Muscle of leg (tissue), 3 donors: ENCODE measurements at regions not wholly inside any gene's neighbourhood (a gene's known extent, or its start where the extent isn't known, plus 50 kb on each side); places are given as distances from the start of the nearest gene placed in this dataset.
"Not testable (repeated sequence)": the region's sequence is repeated elsewhere in the genome, so short reads cannot be mapped to it uniquely, and the experiment has no call there.

Experiments used
- DNase-seq: peaks from one replicate; pipeline ENCODE4 v3.0.0; 2013
- H3K27ac ChIP-seq: one replicate; pipeline ENCODE4 v1.5.1; 2013; ENCODE audit warnings: mild to moderate bottlenecking, low read length, control low read depth
- H3K27me3 ChIP-seq: one replicate; pipeline ENCODE4 v1.6.1; 2013; ENCODE audit warnings: low read length; ENCODE audit not compliant: control insufficient read depth, insufficient read depth
- H3K36me3 ChIP-seq: one replicate; pipeline ENCODE4 v1.6.1; 2013; ENCODE audit warnings: low read length; ENCODE audit not compliant: control insufficient read depth, insufficient read depth
- H3K4me1 ChIP-seq: one replicate; pipeline ENCODE4 v1.6.1; 2013; ENCODE audit warnings: low read length; ENCODE audit not compliant: control insufficient read depth, insufficient read depth
- H3K4me3 ChIP-seq: one replicate; pipeline ENCODE4 v1.5.1; 2013; ENCODE audit warnings: low read length, control low read depth
- H3K9me3 ChIP-seq: replicated peaks from 2 replicates; pipeline ENCODE4 v1.6.1; 2013; ENCODE audit warnings: low read depth, low read length; ENCODE audit not compliant: control insufficient read depth
- WGBS: methylation state at CpG from one replicate; pipeline ENCODE4 v1.1.5; 2013; ENCODE audit warnings: missing lambda C conversion rate; ENCODE audit not compliant: insufficient coverage; 5-methylcytosine and 5-hydroxymethylcytosine counted together

DNA sequence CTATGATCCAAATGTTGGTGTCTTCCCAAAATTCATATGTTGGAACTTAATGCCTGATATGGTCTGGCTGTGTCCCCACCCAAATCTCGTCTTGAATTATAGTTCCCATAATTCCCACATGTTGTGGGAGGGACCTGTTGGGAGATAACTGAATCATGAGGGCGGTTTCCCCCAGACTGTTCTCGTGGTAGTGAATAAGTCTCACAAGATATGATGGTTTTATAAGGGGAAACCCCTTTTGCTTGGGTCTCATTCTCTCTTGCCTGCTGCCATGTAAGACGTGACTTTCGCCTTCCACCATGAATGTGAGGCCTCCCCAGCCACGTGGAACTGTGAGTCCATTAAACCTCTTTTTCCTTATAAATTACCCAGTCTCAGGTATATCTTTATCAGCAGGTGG, 94.3 kb downstream of the ETS2 start:
- H3K27ac ChIP-seq, result not testable (repeated sequence)
- WGBS, result no CpG with 5 or more reads among the region's 6 CpGs
- peaks cover 11% of the 10 kb centered on the region for H3K4me1 ChIP-seq

GRCh38 chr21:38899277-38899947, 93.7 kb downstream of the ETS2 start:
- Histone ChIP-seq H3K4me1 (peaks cover 11% of the 10 kb centered on the region), H3K36me3 (no peaks in the 10 kb centered on the region), H3K27me3 (no peaks in the 10 kb centered on the region), H3K27ac (no peak overlapping the region), H3K9me3 (peaks cover 4% of the 10 kb centered on the region), H3K4me3 (no peak overlapping the region)
- WGBS, result no CpG with 5 or more reads among the region's 3 CpGs
- no peak for DNase-seq

More for the DNA sequence above, 94.3 kb downstream of the ETS2 start:
- not testable (repeated sequence) for H3K27me3 ChIP-seq, H3K9me3 ChIP-seq, DNase-seq, H3K36me3 ChIP-seq, H3K4me3 ChIP-seq

- H3K4me1 ChIP-seq, result peaks cover 7% of the 10 kb centered on the region
- peaks cover 4% of the 10 kb centered on the region for H3K9me3 ChIP-seq
- H3K27me3 ChIP-seq, result no peaks in the 10 kb centered on the region
- no peak overlapping the region for H3K4me3 ChIP-seq
- H3K27ac ChIP-seq, result no peak overlapping the region
- DNase-seq, result no peak
- WGBS, result no CpG with 5 or more reads among the region's 5 CpGs
- no peaks in the 10 kb centered on the region for H3K36me3 ChIP-seq
Measured at GRCh38 chr21:38898422-38899096, 92.8 kb downstream of the ETS2 start.

GRCh38 chr21:38897532-38898421, 92.0 kb downstream of the ETS2 start:
- H3K4me1 ChIP-seq, result peaks cover 2% of the 10 kb centered on the region
- H3K9me3 ChIP-seq, result peaks cover 2% of the 10 kb centered on the region
- WGBS, result no CpG with 5 or more reads among the region's 6 CpGs
- H3K27me3 ChIP-seq, result no peaks in the 10 kb centered on the region
- no peak overlapping the region for H3K27ac ChIP-seq
- DNase-seq, result peak; percentile 52
- no peak overlapping the region for H3K4me3 ChIP-seq
- H3K36me3 ChIP-seq, result no peaks in the 10 kb centered on the region

DNA sequence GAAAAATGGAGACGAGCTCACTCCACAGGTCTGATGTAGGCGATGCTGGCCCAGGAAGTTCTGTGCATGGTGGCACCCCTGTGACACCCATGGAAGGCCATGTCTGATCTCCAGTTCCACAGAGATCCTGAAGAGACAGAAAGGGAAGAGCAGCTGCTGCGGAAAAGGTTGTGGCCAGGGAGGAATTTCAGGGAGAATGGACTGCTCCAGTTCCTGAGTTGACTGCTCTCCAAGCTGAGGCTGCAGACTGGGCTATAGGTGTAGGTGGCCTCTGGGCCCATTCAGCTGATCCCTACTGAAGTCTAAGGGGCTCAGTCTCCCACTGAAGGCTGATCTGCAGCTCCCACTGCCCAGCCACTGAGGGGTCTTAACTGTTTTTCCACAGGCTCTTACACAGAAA, 89.2 kb downstream of the ETS2 start:
- no peak for DNase-seq
- no peaks in the 10 kb centered on the region for H3K27me3 ChIP-seq
- H3K36me3 ChIP-seq, result no peaks in the 10 kb centered on the region
- peaks cover 2% of the 10 kb centered on the region for H3K4me1 ChIP-seq
- 91% methylated on average over 3 of the region's 3 CpGs for WGBS
- no peaks in the 10 kb centered on the region for H3K9me3 ChIP-seq
- H3K4me3 ChIP-seq, result no peak overlapping the region
- no peak overlapping the region for H3K27ac ChIP-seq

GRCh38 chr21:38888991-38889561, 83.3 kb downstream of the ETS2 start:
- Histone ChIP-seq H3K27ac (peak overlapping the region; percentile 75), H3K4me3 (no peak overlapping the region), H3K27me3 (no peaks in the 10 kb centered on the region), H3K4me1 (no peaks in the 10 kb centered on the region), H3K36me3 (no peaks in the 10 kb centered on the region), H3K9me3 (peaks cover 9% of the 10 kb centered on the region)
- no CpG with 5 or more reads among the region's 2 CpGs for WGBS
- peak; percentile 95 for DNase-seq

DNA sequence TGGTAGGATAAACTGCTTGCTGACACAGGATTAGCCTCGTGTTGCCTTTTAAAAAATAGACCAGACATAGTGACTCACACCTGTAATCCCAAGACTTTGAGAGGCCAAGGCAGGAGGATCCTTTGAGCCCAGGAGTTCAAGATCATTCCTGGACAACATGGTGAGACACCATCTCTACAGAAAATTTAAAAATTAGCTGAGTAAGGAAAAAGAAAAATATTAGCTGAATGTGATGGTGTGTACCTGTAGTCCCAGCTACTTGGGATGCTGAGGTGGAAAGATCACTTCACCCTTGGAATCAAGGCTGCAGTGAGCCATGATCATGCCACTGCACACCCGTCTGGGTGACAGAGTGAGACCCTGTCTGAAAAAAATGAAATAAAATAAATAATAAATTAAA, 82.0 kb downstream of the ETS2 start:
- Histone ChIP-seq H3K36me3 (no peaks in the 10 kb centered on the region), H3K9me3 (peaks cover 9% of the 10 kb centered on the region), H3K4me3 (no peak overlapping the region), H3K4me1 (no peaks in the 10 kb centered on the region), H3K27me3 (no peaks in the 10 kb centered on the region), H3K27ac (no peak overlapping the region)
- WGBS, result 67% methylated on average over 1 of the region's 2 CpGs
- DNase-seq, result no peak

GRCh38 chr21:38887062-38887686, 81.4 kb downstream of the ETS2 start:
- Histone ChIP-seq H3K27ac (no peak overlapping the region), H3K4me3 (no peak overlapping the region), H3K4me1 (no peaks in the 10 kb centered on the region), H3K9me3 (peaks cover 9% of the 10 kb centered on the region), H3K27me3 (no peaks in the 10 kb centered on the region), H3K36me3 (no peaks in the 10 kb centered on the region)
- 81% methylated on average over 3 of the region's 5 CpGs for WGBS
- DNase-seq, result no peak

GRCh38 chr21:38885909-38886308, 80.2 kb downstream of the ETS2 start:
- Histone ChIP-seq H3K4me1 (no peaks in the 10 kb centered on the region), H3K36me3 (no peaks in the 10 kb centered on the region), H3K4me3 (no peak overlapping the region), H3K27me3 (no peaks in the 10 kb centered on the region), H3K27ac (no peak overlapping the region), H3K9me3 (peaks cover 12% of the 10 kb centered on the region)
- WGBS, result no CpG with 5 or more reads among the region's 1 CpG
- DNase-seq, result no peak
